Liver (tissue), 8 donors: ENCODE measurements at regions not wholly inside any gene's neighbourhood (a gene's known extent, or its start where the extent isn't known, plus 50 kb on each side); places are given as distances from the start of the nearest gene placed in this dataset.

Experiments
- DNase-seq: peaks from one replicate; pipeline ENCODE4 v3.0.0-alpha.2; 2017; ENCODE audit warnings: low spot score
- H3K27ac ChIP-seq, 2 donors: one replicate each; pipeline ENCODE4 v1.7.0; 2013; ENCODE audit warnings: inconsistent platforms in 2 of 2, low read length in 2 of 2, control low read depth in 1 of 2, low read depth in 1 of 2, mild to moderate bottlenecking in 1 of 2
- H3K27me3 ChIP-seq, 4 donors: one replicate each; pipeline versions ENCODE4 v1.6.1 to v1.7.0; 2013; ENCODE audit warnings: low read length in 3 of 4, inconsistent platforms in 1 of 4, mild to moderate bottlenecking in 1 of 4, moderate library complexity in 1 of 4; ENCODE audit not compliant: control insufficient read depth in 4 of 4, insufficient read depth in 4 of 4
- H3K36me3 ChIP-seq, 4 donors: one replicate each; pipeline versions ENCODE4 v1.6.1 to v1.7.0; 2013; ENCODE audit warnings: low read length in 3 of 4, mild to moderate bottlenecking in 3 of 4, low read depth in 1 of 4, moderate library complexity in 1 of 4; ENCODE audit not compliant: control insufficient read depth in 4 of 4, insufficient read depth in 3 of 4
- H3K4me1 ChIP-seq, 4 donors: one replicate each; pipeline versions ENCODE4 v1.6.1 to v1.7.0; 2013; ENCODE audit warnings: low read length in 3 of 4, mild to moderate bottlenecking in 3 of 4, moderate library complexity in 1 of 4; ENCODE audit not compliant: control insufficient read depth in 4 of 4, insufficient read depth in 4 of 4
- H3K4me3 ChIP-seq, 3 donors: one replicate each; pipeline versions ENCODE4 v1.6.1 to v1.7.0; 2013; ENCODE audit warnings: low read length in 3 of 3, control low read depth in 1 of 3, low read depth in 1 of 3, mild to moderate bottlenecking in 1 of 3
- H3K9ac ChIP-seq, 2 donors: one replicate each; pipeline ENCODE4 v1.7.0; 2013; ENCODE audit warnings: low read length in 2 of 2, mild to moderate bottlenecking in 2 of 2, moderate library complexity in 2 of 2, control low read depth in 1 of 2, low read depth in 1 of 2
- H3K9me3 ChIP-seq, 4 donors: one replicate each; pipeline versions ENCODE4 v1.6.1 to v1.7.0; 2013; ENCODE audit warnings: low read length in 3 of 4; ENCODE audit not compliant: control insufficient read depth in 4 of 4
- ATF3 ChIP-seq: IDR thresholded peaks from 2 replicates; pipeline ENCODE4 v1.6.1; 2016; ENCODE audit warnings: antibody characterized with exemption
- CTCF ChIP-seq: fragments of 150-350 bp; IDR thresholded peaks from 2 replicates; pipeline ENCODE4 v1.5.1; 2017; ENCODE audit warnings: improper control_type of control experiment, low read depth, low read length; ENCODE audit not compliant: missing input control
- EGR1 ChIP-seq, 2 donors: IDR thresholded peaks; 2 replicates each; pipeline ENCODE4 v1.6.1; 2016 to 2018; ENCODE audit warnings: antibody characterized with exemption in 2 of 2, low read depth in 2 of 2
- FOXA1 ChIP-seq: IDR thresholded peaks from 2 replicates; pipeline ENCODE4 v1.6.1; 2016; ENCODE audit warnings: antibody characterized with exemption
- FOXA2 ChIP-seq: IDR thresholded peaks from 2 replicates; pipeline ENCODE4 v1.6.1; 2016; ENCODE audit warnings: antibody characterized with exemption
- GABPA ChIP-seq, 2 donors: IDR thresholded peaks in 1 of 2; conservative IDR thresholded peaks in 1 of 2; 2 replicates each; pipeline ENCODE4 v1.6.1; 2016; ENCODE audit warnings: antibody characterized with exemption in 2 of 2, mild to moderate bottlenecking in 1 of 2, moderate library complexity in 1 of 2
- HNF4A ChIP-seq, 2 donors: conservative IDR thresholded peaks; 2 replicates each; pipeline ENCODE4 v1.6.1; 2016; ENCODE audit warnings: antibody characterized with exemption in 2 of 2, mild to moderate bottlenecking in 2 of 2
- HNF4G ChIP-seq: IDR thresholded peaks from 2 replicates; pipeline ENCODE4 v1.6.1; 2016; ENCODE audit warnings: antibody characterized with exemption
- JUND ChIP-seq, 2 donors: IDR thresholded peaks; 2 replicates each; pipeline ENCODE4 v1.6.1; 2016; ENCODE audit warnings: antibody characterized with exemption in 2 of 2
- MAX ChIP-seq: IDR thresholded peaks from 2 replicates; pipeline ENCODE4 v1.6.1; 2016; ENCODE audit warnings: antibody characterized with exemption
- NR2F2 ChIP-seq: IDR thresholded peaks from 2 replicates; pipeline ENCODE4 v1.6.1; 2016; ENCODE audit warnings: antibody characterized with exemption
- RAD21 ChIP-seq, 2 donors: IDR thresholded peaks; 2 replicates each; pipeline ENCODE4 v1.6.1; 2016; ENCODE audit warnings: antibody characterized with exemption in 2 of 2, mild to moderate bottlenecking in 2 of 2
- REST ChIP-seq: IDR thresholded peaks from 2 replicates; pipeline ENCODE4 v1.6.1; 2016; ENCODE audit warnings: antibody characterized with exemption, mild to moderate bottlenecking
- RXRA ChIP-seq, 2 donors: IDR thresholded peaks; 2 replicates each; pipeline ENCODE4 v1.6.1; 2017 to 2018; ENCODE audit warnings: antibody characterized with exemption in 2 of 2, mild to moderate bottlenecking in 1 of 2
- SP1 ChIP-seq: IDR thresholded peaks from 2 replicates; pipeline ENCODE4 v1.6.1; 2018; ENCODE audit warnings: antibody characterized with exemption, mild to moderate bottlenecking
- YY1 ChIP-seq: IDR thresholded peaks from 2 replicates; pipeline ENCODE4 v1.6.1; 2016; ENCODE audit warnings: antibody characterized with exemption, mild to moderate bottlenecking
- WGBS: extraction: QIAGEN DNeasy Blood & Tissue Kit; methylation state at CpG from one replicate; pipeline ENCODE4 v1.1.7; 2013; 5-methylcytosine and 5-hydroxymethylcytosine counted together
- donor health status: healthy.
- donor health status: healthy.
- donor health status: healthy.
- donor health status: healthy.
- donor health status: healthy.

- H3K27me3 ChIP-seq, result no peaks in the 10 kb centered on the region
- TF ChIP-seq NR2F2 (no peak), GABPA (IDR thresholded peaks at IDR 0.05 in 1 of 2, conservative IDR thresholded peaks at IDR 0.05 in 1 of 2) (no peak), CTCF (no peak), YY1 (no peak), ATF3 (no peak), RXRA (IDR thresholded peaks at IDR 0.05) (no peak), FOXA1 (no peak), HNF4G (no peak), EGR1 (IDR thresholded peaks at IDR 0.05; ENCODE audit: low read depth in 2 of 2) (no peak)
- WGBS, result 95% methylated on average over 1 of the region's 1 CpG
These were observed 410.6 kb downstream of the HNRNPD start for GRCh38 chr4:81963015-81963762.

GRCh38 chr4:81960961-81961360, 412.8 kb downstream of the HNRNPD start:
- no peak for DNase-seq
- no peaks in the 10 kb centered on the region for H3K4me1 ChIP-seq
- no peaks in the 10 kb centered on the region for H3K36me3 ChIP-seq
- H3K27me3 ChIP-seq, result no peaks in the 10 kb centered on the region
- H3K27ac ChIP-seq, result no peak overlapping the region
- H3K4me3 ChIP-seq, result no peak overlapping the region
- H3K9ac ChIP-seq, result no peak overlapping the region
- no peak for TF ChIP-seq FOXA1
- no peak for TF ChIP-seq EGR1 (IDR thresholded peaks at IDR 0.05; ENCODE audit: low read depth in 2 of 2)
- no peak for TF ChIP-seq ATF3
- TF ChIP-seq HNF4A (conservative IDR thresholded peaks at IDR 0.05), result no peak
- no peak for TF ChIP-seq GABPA (IDR thresholded peaks at IDR 0.05 in 1 of 2, conservative IDR thresholded peaks at IDR 0.05 in 1 of 2)
- TF ChIP-seq SP1, result no peak
- TF ChIP-seq RAD21 (IDR thresholded peaks at IDR 0.05), result no peak
- no peak for TF ChIP-seq CTCF
- TF ChIP-seq REST, result no peak
- TF ChIP-seq MAX, result no peak
- TF ChIP-seq JUND (IDR thresholded peaks at IDR 0.05), result no peak
- TF ChIP-seq YY1, result no peak
- TF ChIP-seq HNF4G, result no peak
- TF ChIP-seq RXRA (IDR thresholded peaks at IDR 0.05), result no peak
- TF ChIP-seq FOXA2, result no peak
- WGBS, result 47% methylated on average over 4 of the region's 4 CpGs
- no peaks in the 10 kb centered on the region for H3K9me3 ChIP-seq

More at GRCh38 chr4:81963015-81963762, 410.6 kb downstream of the HNRNPD start:
- no peak overlapping the region for H3K9ac ChIP-seq
- no peaks in the 10 kb centered on the region for H3K4me1 ChIP-seq
- no peak overlapping the region for H3K4me3 ChIP-seq
- H3K36me3 ChIP-seq, result no peaks in the 10 kb centered on the region
- H3K27ac ChIP-seq, result no peak overlapping the region
- H3K9me3 ChIP-seq, result no peaks in the 10 kb centered on the region
- DNase-seq, result no peak
